NCI-H2196 (cell line): ENCODE measurements at regions not wholly inside any gene's neighbourhood (a gene's known extent, or its start where the extent isn't known, plus 50 kb on each side); places are given as distances from the start of the nearest gene placed in this dataset.
"Not testable (repeated sequence)": the region's sequence is repeated elsewhere in the genome, so short reads cannot be mapped to it uniquely, and the experiment has no call there.

Source experiments
- DNase-seq: peaks from one replicate; lab custom pipeline; 2025; ENCODE audit not compliant: unreplicated experiment; lab: John Stamatoyannopoulos, UW

DNA sequence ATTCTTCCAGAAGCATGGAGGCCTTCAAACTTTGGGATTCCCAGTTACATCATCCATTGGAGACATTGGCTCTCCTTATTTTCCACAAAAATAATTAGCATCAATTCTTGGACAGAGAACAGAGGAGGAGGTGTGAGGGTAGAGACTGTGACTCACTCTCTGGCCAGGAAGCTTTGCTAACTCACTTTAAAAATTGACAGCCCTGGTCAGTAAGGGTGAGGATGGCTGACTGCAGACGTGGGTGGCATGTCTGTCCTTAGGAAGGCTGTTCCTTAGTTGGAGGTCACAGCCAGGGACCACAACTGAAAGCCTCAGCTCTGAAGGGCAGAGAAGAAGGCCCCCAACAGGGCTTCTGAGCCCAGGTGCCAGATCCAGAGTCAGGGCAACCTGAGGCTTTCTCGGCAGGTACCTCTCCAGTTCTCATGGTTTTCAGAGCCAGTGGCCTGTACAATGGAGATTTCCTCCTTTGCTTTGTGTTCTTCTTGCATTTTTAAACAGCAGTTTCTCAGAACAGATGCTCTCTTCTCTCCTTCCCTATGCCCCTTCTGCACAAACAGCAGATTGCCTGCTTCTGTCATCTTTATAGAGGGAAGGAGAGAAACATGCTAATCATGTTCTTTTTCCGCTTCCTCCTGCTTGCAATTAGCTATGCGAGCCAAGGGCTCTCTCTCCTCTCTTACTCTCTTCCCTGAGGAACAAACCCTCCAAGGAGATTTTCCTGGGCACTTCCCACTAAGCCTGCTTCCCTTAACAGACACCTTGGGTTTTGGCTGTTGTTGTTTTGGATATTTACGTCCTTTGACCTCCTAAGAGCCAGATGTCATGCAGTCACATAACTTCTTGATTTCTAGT is 92.5 kb upstream of the ZNF366 start:
- no peak for DNase-seq

DNA sequence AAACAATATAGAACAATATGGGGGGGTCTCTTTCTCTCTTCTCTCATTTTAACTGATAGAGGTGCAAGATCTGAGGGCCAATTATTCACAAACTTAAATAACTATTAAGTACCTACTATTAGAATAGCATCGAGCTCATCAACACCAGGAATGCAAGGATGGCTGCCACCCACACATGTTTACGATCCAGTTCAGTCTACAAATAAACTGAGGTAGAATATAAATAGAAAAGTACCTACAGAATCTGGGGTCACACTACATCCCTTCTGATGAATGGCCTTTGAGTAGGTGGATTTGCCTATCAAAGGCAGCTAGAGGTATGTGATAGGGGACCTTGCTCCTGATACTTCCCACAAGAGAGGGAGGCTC is 91.8 kb upstream of the ZNF366 start:
- no peak for DNase-seq

DNA sequence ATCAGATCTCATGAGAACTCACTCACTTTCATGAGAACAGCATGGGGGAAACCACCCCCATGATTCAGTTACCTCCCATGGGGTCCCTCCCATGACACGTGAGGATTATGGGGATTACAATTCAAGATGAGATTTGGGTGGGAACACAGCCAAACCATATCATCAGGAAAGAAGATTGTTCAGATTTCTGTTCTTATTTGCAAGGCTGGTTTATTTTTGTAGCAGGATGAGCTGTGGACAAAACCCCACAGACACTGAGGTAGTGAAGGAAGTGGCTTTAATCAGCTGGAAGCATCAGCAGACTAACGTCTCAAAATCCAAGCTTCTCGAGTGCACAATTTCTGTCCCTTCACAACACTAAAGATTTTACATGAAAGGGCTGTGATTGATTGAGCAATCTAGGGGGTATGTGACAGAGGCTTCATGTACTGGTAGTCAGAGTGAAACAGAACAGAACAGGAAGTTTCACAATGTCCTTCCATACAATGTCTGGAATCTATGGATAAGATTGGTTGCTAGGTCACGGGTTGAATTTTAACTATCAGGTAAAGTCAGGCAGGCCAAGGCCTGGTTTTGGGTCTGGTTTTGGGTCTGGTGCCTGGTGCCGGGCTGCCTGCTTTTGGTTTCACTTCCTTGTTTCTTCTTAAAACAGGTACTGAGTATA is 91.3 kb upstream of the ZNF366 start:
- DNase-seq: no peak

DNA sequence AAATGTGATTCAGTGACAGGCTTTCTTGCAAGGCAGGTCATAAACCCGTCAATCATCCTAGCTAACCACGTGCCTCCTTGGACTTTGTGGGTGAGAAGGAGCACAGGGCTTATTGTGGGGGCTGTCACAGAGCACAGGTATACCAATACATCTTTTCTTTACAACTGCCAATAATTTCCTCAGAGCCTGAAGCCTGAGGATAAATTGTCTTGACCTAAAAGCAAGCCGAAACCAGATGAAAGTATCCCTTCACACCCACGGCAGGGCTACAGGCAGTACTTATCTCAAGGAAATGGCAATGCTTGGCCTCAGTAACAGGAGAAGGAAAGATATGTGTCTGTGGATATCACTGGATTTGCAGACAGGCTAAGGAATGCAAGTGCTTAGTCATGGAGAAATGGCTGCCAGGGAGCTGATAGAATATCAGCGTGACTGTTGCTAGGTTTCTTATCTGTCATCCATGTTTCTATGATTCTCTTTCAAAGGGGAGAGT is 90.3 kb upstream of the ZNF366 start:
- no peak for DNase-seq

DNA sequence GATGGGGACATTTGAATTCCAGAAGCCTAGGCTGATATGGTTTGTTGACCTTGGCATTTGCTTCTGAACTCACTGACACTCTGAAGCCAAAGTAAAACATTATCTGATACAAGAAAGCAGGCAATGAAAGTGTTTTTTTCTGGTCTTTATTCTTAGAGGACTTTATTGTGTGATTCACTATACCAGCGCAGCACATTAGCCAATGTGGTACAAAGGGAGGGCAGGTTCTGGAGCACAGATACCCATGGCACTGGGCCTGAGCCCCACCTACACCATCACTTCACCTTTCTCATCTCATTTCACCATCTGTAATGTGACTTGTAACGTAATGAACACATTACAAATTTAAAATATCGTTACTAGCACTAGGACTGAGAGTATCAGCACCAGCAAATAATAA is 89.7 kb upstream of the ZNF366 start:
- no peak for DNase-seq

DNA sequence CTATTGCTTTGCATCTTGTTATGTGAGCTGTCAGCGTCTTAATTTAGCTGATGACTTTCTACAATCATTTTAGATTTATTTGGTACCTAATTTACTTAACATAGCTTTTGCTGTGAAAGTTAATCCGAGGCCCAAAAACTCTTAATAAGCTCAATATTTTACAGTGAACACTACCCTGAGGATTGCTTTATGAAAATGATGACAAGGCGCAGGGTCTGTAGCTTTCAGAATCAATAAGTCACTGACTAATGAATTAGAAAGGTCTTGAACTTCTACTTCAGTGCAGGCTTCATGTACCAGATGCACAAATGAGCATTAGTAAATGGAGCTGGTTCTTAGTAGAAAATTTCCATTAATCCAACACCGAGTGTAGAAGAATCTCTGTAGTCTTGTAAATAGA is 81.4 kb upstream of the ZNF366 start:
- no peak for DNase-seq

DNA sequence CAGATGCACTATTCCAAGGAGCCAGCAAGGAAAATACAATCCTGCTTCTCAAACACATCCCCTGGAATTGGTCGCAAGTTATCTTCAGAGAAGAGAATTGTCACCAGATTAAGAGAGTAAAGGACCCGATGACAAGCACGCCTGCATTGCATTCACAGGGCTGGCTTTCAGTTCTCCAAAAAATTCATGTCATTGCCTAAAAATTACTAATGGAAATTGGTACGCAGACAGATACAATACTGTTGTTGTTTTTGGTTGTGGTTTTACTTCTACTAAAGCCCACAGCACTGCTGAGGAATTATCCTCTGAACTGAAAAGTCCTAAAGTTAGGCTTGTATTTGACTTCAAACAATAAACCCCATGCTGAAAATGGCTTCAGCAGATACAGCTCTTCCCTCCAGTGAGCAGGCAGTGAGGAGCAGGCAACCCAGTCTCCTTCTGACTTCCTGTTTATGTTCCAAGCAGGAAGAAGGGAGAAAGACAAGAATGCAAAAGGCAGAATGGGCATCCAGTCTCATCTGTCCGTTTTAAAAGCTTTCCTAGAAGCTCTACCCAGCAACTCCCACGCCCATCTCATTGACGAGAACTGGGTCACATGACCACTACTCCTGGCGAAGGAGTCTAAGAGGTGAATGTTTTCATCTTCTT is 80.6 kb upstream of the ZNF366 start:
- no peak for DNase-seq

DNA sequence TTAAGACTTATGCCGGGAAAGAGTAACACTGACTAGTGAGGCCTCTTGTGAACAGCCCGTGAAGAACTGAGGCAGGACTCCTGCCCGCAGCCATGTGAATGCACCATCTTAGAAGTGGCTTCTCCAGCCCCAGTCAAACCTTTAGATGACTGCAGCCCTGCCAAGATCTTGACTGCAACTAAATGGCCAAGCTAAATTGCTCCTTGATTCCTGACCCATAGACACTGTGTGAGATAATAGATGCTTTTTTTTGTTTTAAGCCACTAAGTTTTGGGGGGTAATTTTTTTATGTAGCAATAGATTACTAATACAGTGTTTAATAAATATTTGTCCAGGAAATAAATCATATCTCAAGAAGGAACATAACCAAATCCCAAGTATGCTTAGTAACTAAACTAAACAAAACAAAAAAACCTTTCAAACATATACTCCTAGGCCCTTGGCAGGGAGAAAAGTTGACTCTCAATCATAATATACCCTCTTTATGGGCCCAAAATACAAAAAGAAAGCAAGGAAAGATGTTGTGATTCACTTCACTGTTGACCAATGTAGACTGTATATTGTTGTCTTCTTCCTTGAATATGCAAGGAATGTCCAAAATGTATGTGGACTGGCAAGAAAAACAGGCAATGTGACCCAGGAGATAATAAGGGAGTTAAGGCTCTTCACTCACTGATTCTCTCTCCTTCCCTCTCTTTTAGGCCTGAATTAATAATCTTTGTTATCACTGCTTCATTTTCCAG is 79.7 kb upstream of the ZNF366 start:
- DNase-seq: no peak

DNA sequence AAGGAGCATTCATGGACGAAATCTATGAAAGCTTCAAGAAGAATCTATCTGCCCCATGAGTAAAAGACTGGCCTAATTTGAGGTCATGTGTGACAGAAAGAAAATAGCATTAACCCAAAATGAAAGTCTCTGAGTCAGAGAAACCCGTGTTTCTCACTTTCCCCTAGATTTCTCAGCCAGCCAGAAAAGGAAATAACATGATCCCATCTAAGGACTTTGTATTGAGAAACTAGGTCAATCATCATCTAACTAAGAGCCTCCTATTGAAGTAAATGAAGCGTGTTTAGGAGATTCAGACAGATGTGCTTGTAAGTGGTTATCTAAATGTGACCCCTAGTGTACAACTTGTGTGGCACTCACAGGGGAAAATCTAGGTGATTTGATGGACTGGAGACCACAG is 77.3 kb upstream of the ZNF366 start:
- DNase-seq: no peak

DNA sequence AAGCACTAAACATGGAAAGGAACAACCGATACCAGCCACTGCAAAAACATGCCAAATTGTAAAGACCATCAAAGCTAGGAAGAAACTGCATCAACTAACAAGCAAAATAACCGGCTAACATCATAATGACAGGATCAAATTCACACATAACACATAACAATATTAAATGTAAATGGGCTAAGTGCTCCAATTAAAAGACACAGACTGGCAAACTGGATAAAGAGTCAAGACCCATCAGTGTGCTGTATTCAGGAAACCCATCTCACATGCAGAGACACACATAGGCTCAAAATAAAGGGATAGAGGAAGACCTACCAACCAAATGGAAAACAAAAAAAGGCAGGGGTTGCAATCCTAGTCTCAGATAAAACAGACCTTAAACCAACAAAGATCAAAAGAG is 72.1 kb upstream of the ZNF366 start:
- DNase-seq: not testable (repeated sequence)

DNA sequence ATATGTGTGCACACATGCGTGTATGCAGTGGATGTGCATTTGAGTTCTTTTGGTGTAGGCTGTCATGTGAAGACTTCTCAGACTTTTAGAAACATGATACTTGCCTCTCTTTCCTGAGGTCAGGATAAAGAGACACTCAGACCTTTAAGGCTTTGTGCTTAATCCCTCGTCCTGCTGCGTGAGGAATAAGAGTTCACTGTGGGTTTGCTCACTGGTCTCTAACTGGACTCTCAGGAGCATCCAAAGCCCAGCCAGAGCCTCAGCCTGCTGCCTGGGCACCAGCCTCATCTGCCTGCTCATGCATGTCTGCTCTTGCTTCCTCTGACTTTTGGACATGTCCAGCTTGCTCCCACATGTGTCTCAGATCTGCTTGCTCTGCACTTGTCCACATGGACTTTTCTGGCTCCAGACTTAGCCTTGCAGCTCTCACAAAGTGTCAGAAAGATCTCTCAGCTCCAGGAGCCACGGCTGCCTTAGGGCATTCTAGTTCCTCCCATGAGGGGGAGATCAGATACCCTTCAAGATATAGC is 65.1 kb upstream of the ZNF366 start:
- DNase-seq: no peak

DNA sequence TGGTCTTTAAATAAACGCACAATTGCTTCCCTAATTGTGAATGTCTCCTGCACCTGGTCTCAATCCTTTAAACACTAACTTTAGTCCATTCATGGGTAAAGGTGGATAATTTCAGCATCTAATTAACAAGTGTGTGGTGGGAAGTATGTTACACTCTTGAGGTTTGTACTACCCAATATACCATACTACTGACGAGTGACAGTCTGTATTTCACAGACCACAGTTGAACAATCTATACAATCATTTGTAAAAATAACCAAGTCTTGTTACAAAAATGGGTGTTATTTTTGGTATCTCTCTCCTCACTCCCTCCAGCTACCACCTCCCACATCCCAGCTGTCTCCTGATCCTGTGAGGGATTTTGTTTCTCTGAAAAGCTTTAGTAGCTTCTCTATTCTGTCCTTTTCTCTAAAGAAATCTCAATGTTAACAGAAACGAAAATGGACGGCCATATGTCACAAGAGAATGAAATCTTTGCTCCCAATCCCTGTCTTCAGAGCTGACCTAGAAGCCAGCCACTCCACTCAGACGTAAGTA is 62.3 kb upstream of the ZNF366 start:
- DNase-seq: no peak

DNA sequence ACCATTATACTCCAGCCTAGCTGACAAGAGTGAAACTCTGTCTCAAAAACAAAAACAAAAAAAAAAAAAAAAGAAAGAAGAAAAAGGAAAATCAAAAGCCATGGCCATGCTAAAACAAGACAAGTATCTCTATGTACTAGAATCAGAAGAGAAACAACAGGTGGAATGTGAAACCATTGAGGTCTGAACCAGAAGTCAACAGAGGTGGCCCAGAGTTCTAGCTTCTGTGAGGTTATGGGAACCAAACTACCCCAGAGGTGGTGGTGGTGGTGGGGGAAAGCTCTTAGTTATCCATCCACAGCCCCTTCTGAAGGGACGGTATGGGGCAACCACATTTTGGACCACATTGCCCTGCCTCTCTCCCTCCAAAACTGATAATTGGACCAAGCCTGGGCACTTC is 59.5 kb upstream of the ZNF366 start:
- DNase-seq: no peak

DNA sequence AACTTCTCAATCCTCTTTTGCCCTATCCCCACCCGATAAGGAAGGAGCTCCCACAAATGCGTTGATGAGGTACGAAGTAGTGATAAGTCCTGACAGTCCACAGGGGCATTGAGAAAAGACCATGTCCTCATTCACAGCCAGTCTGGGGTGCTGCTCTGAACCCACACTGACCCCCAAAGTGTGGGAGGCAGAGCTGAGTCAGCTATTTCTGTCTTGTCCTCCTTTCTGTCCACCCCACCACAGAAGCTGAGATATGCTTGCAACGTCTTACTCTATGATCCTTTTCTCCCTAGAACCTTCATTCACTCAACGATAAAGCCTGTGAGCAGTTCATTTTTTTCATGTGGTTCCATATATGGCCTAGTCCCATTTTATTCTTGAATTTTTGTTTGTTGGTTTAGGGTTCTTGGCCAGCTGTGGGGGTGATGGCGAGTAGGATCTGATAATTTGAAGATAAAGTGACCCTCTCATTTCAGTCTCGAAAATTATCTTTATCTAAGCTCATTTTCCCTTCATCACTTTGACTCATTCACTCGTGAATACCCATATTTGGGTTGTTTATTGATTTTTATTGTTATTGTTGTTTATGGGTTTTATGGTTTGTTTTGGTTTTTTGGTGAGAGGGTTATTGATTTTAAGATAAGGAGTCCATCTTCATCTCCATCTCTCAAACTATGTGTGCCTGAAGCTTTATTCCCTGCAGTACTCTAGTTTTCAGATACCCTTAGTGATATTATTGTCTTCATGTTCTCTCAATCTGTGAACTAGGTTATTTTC is 58.5 kb upstream of the ZNF366 start:
- DNase-seq: no peak

DNA sequence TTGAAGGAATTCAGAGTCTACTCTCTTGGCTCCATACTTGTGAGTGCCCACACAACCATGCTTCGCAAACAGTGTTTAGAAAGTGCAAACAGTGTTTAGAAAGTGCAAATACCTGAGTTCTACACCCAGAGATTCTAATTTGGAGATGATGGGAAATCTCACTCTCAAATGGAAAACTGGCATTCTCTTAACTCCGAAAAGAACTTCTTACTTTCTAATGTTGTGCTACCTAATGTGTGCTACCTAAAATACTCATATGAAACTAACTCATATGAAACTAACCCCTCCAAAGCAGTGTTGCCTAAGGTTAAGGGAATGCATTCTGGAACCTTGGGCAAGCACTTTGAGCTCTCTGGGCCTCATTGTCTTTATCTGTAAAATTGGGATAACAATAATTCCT is 55.5 kb upstream of the ZNF366 start:
- DNase-seq: no peak

DNA sequence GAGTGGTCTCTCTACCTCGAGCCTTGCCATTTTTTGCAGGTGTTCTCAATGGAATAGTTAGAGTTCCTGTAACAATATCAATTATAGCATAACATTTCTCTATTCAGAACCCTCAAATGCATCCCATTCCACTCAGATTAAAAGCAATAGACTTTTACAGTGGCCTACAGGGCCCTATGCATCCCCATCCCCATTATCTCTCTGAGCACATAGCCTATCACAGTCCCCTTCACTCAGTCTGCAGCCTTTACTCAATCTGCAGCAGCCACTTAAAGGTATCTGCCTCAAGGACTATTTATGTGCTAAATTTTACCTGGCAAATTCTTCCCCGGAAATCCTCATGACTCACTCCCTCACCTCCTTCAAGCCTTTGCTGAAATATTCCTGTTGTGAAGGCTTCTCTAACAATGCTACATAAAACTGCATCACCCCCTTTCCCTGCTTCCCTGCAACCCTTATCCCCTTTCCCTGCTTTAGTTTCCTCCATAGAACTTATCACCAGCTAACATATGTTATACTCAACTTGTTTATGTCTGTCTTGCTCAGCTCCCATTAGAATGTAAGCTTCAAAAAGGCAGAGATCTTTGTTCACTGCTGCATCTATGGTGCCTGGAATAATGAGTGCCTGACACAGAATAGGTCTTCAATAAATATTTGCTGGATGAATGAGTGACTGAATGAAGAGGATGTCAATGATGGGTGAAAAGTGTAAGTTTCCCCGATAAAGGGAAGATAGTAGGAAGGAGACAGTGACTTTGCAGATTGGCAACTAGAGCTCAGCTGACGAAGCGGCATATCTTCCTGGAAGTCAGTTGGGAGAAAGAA is 54.1 kb upstream of the ZNF366 start:
- DNase-seq: no peak

DNA sequence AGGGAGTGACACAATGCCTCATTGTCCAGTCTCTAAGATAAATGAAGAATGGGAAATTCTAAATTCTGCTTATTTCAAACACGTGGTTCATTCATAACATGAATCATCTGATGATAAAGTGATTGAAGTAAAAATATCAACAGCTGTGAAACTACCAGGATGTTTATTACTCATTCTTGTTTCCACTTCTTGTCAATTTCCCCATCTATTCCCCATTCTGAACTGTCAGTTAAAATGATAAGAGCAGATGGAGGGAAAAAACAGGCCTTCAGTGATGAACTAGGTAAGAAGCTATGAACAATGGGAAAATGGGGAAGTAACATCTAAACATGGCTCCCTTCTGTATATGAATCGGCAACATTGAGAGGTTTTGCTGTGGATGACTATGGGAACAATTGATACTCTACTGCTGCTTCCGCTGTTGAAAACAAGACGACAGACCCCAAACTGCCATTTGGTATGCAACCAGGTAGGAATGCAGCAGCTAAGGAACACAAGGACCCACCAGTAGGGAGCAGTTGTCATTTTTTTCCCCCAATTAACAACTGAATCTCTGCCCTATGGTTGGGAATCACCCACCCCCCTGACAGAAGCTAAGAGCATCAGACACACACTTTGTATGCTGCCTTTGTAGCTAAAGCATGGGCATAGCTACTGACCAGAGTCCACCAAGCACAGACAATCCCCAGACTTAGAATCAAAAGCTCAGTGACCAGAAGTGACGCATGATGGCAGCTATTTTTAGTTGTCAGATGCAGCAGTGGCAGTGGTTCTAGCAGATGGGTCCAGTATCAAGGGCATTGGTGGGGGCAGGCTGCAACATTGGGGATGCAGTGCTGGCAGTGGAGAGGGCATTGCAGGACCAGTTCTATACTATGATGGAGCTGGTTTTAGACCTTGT is 52.9 kb upstream of the ZNF366 start:
- no peak for DNase-seq

DNA sequence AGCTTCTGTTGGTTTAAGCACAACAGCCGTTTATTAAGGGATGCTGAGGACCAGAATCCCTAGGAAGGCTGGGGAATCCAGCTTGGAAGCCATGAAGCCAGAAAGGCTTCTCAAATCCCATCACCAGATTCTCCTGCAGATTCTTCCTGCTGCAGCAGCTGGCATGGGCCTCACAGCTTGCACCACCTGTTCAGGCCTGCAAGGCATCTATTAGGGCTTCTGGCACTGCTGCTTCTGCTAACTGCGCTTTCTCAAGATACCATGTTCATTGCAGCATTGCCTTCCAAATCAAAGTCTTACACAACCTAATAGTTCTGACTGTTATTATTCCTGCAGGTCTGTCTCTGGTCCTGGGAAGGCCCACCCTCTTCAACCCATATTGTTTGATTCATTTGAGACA is 51.2 kb upstream of the ZNF366 start:
- DNase-seq: no peak
